GM23338 (cell line): ENCODE measurements at regions not wholly inside any gene's neighbourhood (a gene's known extent, or its start where the extent isn't known, plus 50 kb on each side); places are given as distances from the start of the nearest gene placed in this dataset.
"Not testable (repeated sequence)": the region's sequence is repeated elsewhere in the genome, so short reads cannot be mapped to it uniquely, and the experiment has no call there.

Experiments used
- ATAC-seq: fragments of 200-7000 bp; cut with Tn5 transposase; 3 replicates; pipeline ENCODE4 v1.9.1; 2020
- DNase-seq: peaks from one replicate; pipeline ENCODE4 v3.0.0-alpha.2; 2015; ENCODE audit warnings: low spot score
- H2AFZ ChIP-seq: fragments of 200-600 bp; sonication (generic); 2 replicates; pipeline ENCODE4 v1.8.0; 2016; ENCODE audit warnings: antibody characterized with exemption, mild to moderate bottlenecking, moderate library complexity
- H3F3A ChIP-seq: fragments of 200-600 bp; sonication (generic); replicated peaks from 2 replicates; pipeline ENCODE4 v1.8.0; 2017; ENCODE audit warnings: antibody characterized with exemption, mixed run types, low read depth
- H3K27ac ChIP-seq: fragments of 200-600 bp; sonication (generic); 2 replicates; pipeline ENCODE4 v1.6.1; 2016; ENCODE audit warnings: low read depth
- H3K27me3 ChIP-seq: fragments of 200-600 bp; sonication (generic); 2 replicates; pipeline ENCODE4 v1.8.0; 2016; ENCODE audit warnings: mild to moderate bottlenecking, mixed run types, moderate library complexity; ENCODE audit not compliant: insufficient read depth
- H3K36me3 ChIP-seq: fragments of 200-600 bp; sonication (generic); 2 replicates; pipeline ENCODE4 v1.8.0; 2016; ENCODE audit warnings: mild to moderate bottlenecking; ENCODE audit not compliant: insufficient read depth
- H3K4me1 ChIP-seq: fragments of 200-600 bp; sonication (generic); 2 replicates; pipeline ENCODE4 v1.8.0; 2016; ENCODE audit warnings: mild to moderate bottlenecking, moderate library complexity; ENCODE audit not compliant: insufficient read depth
- H3K4me2 ChIP-seq: fragments of 200-600 bp; sonication (generic); 2 replicates; pipeline ENCODE4 v1.7.1; 2017; ENCODE audit warnings: mixed run types
- H3K4me3 ChIP-seq: fragments of 200-600 bp; sonication (generic); 2 replicates; pipeline ENCODE4 v1.6.1; 2016; ENCODE audit warnings: mixed run types
- H3K79me2 ChIP-seq: fragments of 200-600 bp; sonication (generic); replicated peaks from 2 replicates; pipeline ENCODE4 v1.8.0; 2017; ENCODE audit warnings: mild to moderate bottlenecking; ENCODE audit not compliant: insufficient read depth
- H3K9me2 ChIP-seq: fragments of 200-600 bp; sonication (generic); 2 replicates; pipeline ENCODE4 v1.8.0; 2017; ENCODE audit not compliant: insufficient read depth
- H4K20me1 ChIP-seq: fragments of 200-600 bp; sonication (generic); replicated peaks from 2 replicates; pipeline ENCODE4 v1.8.0; 2017; ENCODE audit warnings: mild to moderate bottlenecking; ENCODE audit not compliant: insufficient read depth
- H3K27ac Mint-ChIP-seq: 2 replicates; pipeline ENCODE4 v1.8.0; 2020; ENCODE audit warnings: inconsistent platforms, mild to moderate bottlenecking, moderate library complexity, mixed read lengths
- H3K27me3 Mint-ChIP-seq: 3 replicates; pipeline ENCODE4 v1.8.0; 2022; ENCODE audit warnings: low read depth, mild to moderate bottlenecking, moderate library complexity, mixed read lengths, inconsistent platforms; ENCODE audit not compliant: insufficient read depth, poor library complexity
- H3K36me3 Mint-ChIP-seq: 3 replicates; pipeline ENCODE4 v1.8.0; 2021; ENCODE audit warnings: low read depth, mild to moderate bottlenecking, inconsistent platforms, moderate library complexity, mixed read lengths
- H3K4me1 Mint-ChIP-seq: 3 replicates; pipeline ENCODE4 v1.8.0; 2020; ENCODE audit warnings: mild to moderate bottlenecking, inconsistent platforms, mixed read lengths
- H3K4me3 Mint-ChIP-seq: 3 replicates; pipeline ENCODE4 v1.8.0; 2021; ENCODE audit warnings: moderate library complexity, mild to moderate bottlenecking, inconsistent platforms, mixed read lengths
- H3K9me3 Mint-ChIP-seq: 3 replicates; pipeline ENCODE4 v1.8.0; 2020; ENCODE audit warnings: moderate library complexity, mild to moderate bottlenecking, inconsistent platforms, mixed read lengths
- CREB1 ChIP-seq: fragments of 250-450 bp; sonication (Bioruptor Pico); IDR thresholded peaks from 2 replicates; pipeline ENCODE4 v1.5.0; 2020; ENCODE audit warnings: low read depth, mild to moderate bottlenecking, moderate library complexity
- CTCF ChIP-seq, 2 experiments: fragments of 200-600 bp in 1 of 2; sonication (generic) in 1 of 2; conservative IDR thresholded peaks; 2 replicates each; pipeline versions ENCODE4 v1.5.1 to v1.6.1; 2016 to 2017; ENCODE audit warnings: antibody characterized with exemption in 2 of 2, low read depth in 2 of 2, mild to moderate bottlenecking in 2 of 2, moderate library complexity in 1 of 2
- ETS1 ChIP-seq: IDR thresholded peaks from 2 replicates; pipeline ENCODE4 v1.6.1; 2016; ENCODE audit warnings: antibody characterized with exemption
- EZH2 ChIP-seq: fragments of 200-600 bp; sonication (generic); IDR thresholded peaks from one replicate; pipeline ENCODE4 v1.8.0; 2017; ENCODE audit warnings: antibody characterized with exemption, mild to moderate bottlenecking, low read depth; ENCODE audit not compliant: unreplicated experiment
- EZH2phosphoT487 ChIP-seq: fragments of 200-600 bp; sonication (generic); IDR thresholded peaks from one replicate; pipeline ENCODE4 v1.8.1; 2018; ENCODE audit warnings: antibody characterized with exemption; ENCODE audit not compliant: unreplicated experiment
- JUNB ChIP-seq: IDR thresholded peaks from one replicate; pipeline ENCODE4 v1.6.1; 2016; ENCODE audit warnings: antibody characterized with exemption; ENCODE audit not compliant: unreplicated experiment
- POLR2AphosphoS5 ChIP-seq: IDR thresholded peaks from 2 replicates; pipeline ENCODE4 v1.6.1; 2016; ENCODE audit warnings: antibody characterized with exemption, low read depth
- STAT1 ChIP-seq: IDR thresholded peaks from one replicate; pipeline ENCODE4 v1.6.1; 2016; ENCODE audit warnings: antibody characterized with exemption; ENCODE audit not compliant: unreplicated experiment
- ZNF114 ChIP-seq: fragments of 250-450 bp; sonication (Bioruptor Pico); IDR thresholded peaks from 2 replicates; pipeline ENCODE4 v1.5.0; 2020; ENCODE audit warnings: mild to moderate bottlenecking, moderate library complexity
- ZNF331 ChIP-seq: fragments of 250-450 bp; sonication (Bioruptor Pico); IDR thresholded peaks from 2 replicates; pipeline ENCODE4 v1.5.0; 2020; ENCODE audit warnings: low read depth, mild to moderate bottlenecking, moderate library complexity
- ZNF462 ChIP-seq: fragments of 250-450 bp; sonication (Bioruptor Pico); IDR thresholded peaks from 2 replicates; pipeline ENCODE4 v1.5.0; 2020; ENCODE audit warnings: mild to moderate bottlenecking, moderate library complexity

- no peaks in the 10 kb centered on the region for H4K20me1 ChIP-seq
- no peaks in the 10 kb centered on the region for H3F3A ChIP-seq
- peak overlapping the region; percentile 70 for H3K4me2 ChIP-seq
- no peaks in the 10 kb centered on the region for H3K9me2 ChIP-seq
- no peak overlapping the region for H3K4me3 Mint-ChIP-seq
- no peaks in the 10 kb centered on the region for H3K4me1 Mint-ChIP-seq
- H3K36me3 ChIP-seq = no peaks in the 10 kb centered on the region
- no peak overlapping the region for H3K27ac Mint-ChIP-seq
- H3K9me3 Mint-ChIP-seq = peaks cover 9% of the 10 kb centered on the region
- peaks cover 4% of the 10 kb centered on the region; the same call in 2 of the 3 replicates for H3K36me3 Mint-ChIP-seq
- no peaks in the 10 kb centered on the region for H3K4me1 ChIP-seq
- no peak overlapping the region for H2AFZ ChIP-seq
- H3K79me2 ChIP-seq = no peaks in the 10 kb centered on the region
- H3K27me3 ChIP-seq = peaks cover 5% of the 10 kb centered on the region; the same call in 1 of the 2 replicates
- ATAC-seq = no peak
- peak; percentile 33 for DNase-seq
- H3K27ac ChIP-seq = no peak overlapping the region
- peak overlapping the region; percentile 45; the same call in 1 of the 2 replicates for H3K4me3 ChIP-seq
- no peaks in the 10 kb centered on the region for H3K27me3 Mint-ChIP-seq
- TF ChIP-seq ETS1 (no peak), ZNF114 (CRISPR knock-in tag) (no peak), JUNB (no peak), STAT1 (no peak), CTCF (conservative IDR thresholded peaks at IDR 0.05; ENCODE audit: low read depth in 2 of 2) (no peak; a peak in 1 of 4 replicates), POLR2AphosphoS5 (no peak), EZH2 (no peak), ZNF462 (CRISPR knock-in tag) (no peak), EZH2phosphoT487 (no peak), ZNF331 (CRISPR knock-in tag) (no peak), CREB1 (no peak)
Observed at GRCh38 chrX:19912-20571, 261.1 kb upstream of the PLCXD1 start.

GRCh38 chrX:24139-24538 is 257.0 kb upstream of the PLCXD1 start:
- not testable (repeated sequence) for H3K4me3 Mint-ChIP-seq, H3K4me3 ChIP-seq, H3K27ac ChIP-seq, H3K4me1 Mint-ChIP-seq, H3K9me2 ChIP-seq, H3K27me3 Mint-ChIP-seq, H3F3A ChIP-seq, H3K36me3 ChIP-seq, H2AFZ ChIP-seq, H4K20me1 ChIP-seq, H3K36me3 Mint-ChIP-seq, H3K79me2 ChIP-seq, DNase-seq, H3K4me1 ChIP-seq, H3K27me3 ChIP-seq, ATAC-seq, H3K4me2 ChIP-seq, H3K27ac Mint-ChIP-seq
- H3K9me3 Mint-ChIP-seq = peaks cover 17% of the 10 kb centered on the region
